PC-3 (cell line): ENCODE measurements at regions not wholly inside any gene's neighbourhood (a gene's known extent, or its start where the extent isn't known, plus 50 kb on each side); places are given as distances from the start of the nearest gene placed in this dataset.

Experiments used
- ATAC-seq: fragments of 200-7000 bp; cut with Tn5 transposase; 2 replicates; pipeline ENCODE4 v1.9.1; 2020; ENCODE audit warnings: mild to moderate bottlenecking, moderate library complexity
- BruUV-seq: library from RNA; stranded (reverse); fragments of 400-500 nt; replicated peaks from 2 replicates; lab custom pipeline; 2021; lab: Mats Ljungman, UMichigan
- CTCF ChIA-PET: fragments of 300-600 bp; sonication (Branson Sonifier 250); formaldehyde crosslinking; loops from one replicate; lab custom pipeline; 2022; ENCODE audit warnings: antibody characterized with exemption; lab: Charles Lee
- POLR2A ChIA-PET: fragments of 300-600 bp; sonication (Branson Sonifier 250); formaldehyde crosslinking; loops from one replicate; lab custom pipeline; 2022; ENCODE audit warnings: antibody characterized with exemption; ENCODE audit not compliant: unreplicated experiment; lab: Charles Lee
- DNase-seq: peaks from one replicate; pipeline ENCODE4 v3.0.0-alpha.2; 2015
- H2AFZ ChIP-seq: fragments of 300-600 bp; sonication (generic); 2 replicates; pipeline ENCODE4 v1.6.0; 2016; ENCODE audit warnings: antibody characterized with exemption, low read length
- H3F3A ChIP-seq: fragments of 300-600 bp; sonication (generic); one replicate; pipeline ENCODE4 v1.6.0; 2017; ENCODE audit warnings: antibody characterized with exemption, low read length, control low read depth, mild to moderate bottlenecking; ENCODE audit not compliant: unreplicated experiment
- H3K27ac ChIP-seq: fragments of 300-600 bp; sonication (generic); 2 replicates; pipeline ENCODE4 v1.5.1; 2016; ENCODE audit warnings: mild to moderate bottlenecking, low read length
- H3K27me3 ChIP-seq: fragments of 300-600 bp; sonication (generic); 2 replicates; pipeline ENCODE4 v1.6.1; 2016; ENCODE audit warnings: low read length, mixed read lengths
- H3K36me3 ChIP-seq: fragments of 300-600 bp; sonication (generic); 2 replicates; pipeline ENCODE4 v1.6.1; 2016; ENCODE audit warnings: low read depth, mixed run types, low read length, mixed read lengths
- H3K4me1 ChIP-seq: fragments of 300-600 bp; sonication (generic); 2 replicates; pipeline ENCODE4 v1.5.1; 2016; ENCODE audit warnings: low read length; ENCODE audit not compliant: insufficient read depth
- H3K4me2 ChIP-seq: fragments of 300-600 bp; sonication (generic); 2 replicates; pipeline ENCODE4 v1.6.0; 2016; ENCODE audit warnings: low read length
- H3K4me3 ChIP-seq: fragments of 300-600 bp; sonication (generic); 2 replicates; pipeline ENCODE4 v1.5.1; 2016; ENCODE audit warnings: mild to moderate bottlenecking, low read length, mixed read lengths
- H3K79me2 ChIP-seq: fragments of 300-600 bp; sonication (generic); 2 replicates; pipeline ENCODE4 v1.6.1; 2017; ENCODE audit warnings: low read length, mixed read lengths
- H3K9ac ChIP-seq: fragments of 300-600 bp; sonication (generic); 2 replicates; pipeline ENCODE4 v1.6.0; 2016; ENCODE audit warnings: mild to moderate bottlenecking, low read length
- H3K9me2 ChIP-seq: fragments of 300-600 bp; sonication (generic); replicated peaks from 2 replicates; pipeline ENCODE4 v1.6.1; 2016; ENCODE audit warnings: mixed run types, low read length, mixed read lengths
- H3K9me3 ChIP-seq: fragments of 300-600 bp; sonication (generic); 2 replicates; pipeline ENCODE4 v1.6.1; 2016; ENCODE audit warnings: low read length, mixed read lengths
- H4K20me1 ChIP-seq: fragments of 300-600 bp; sonication (generic); 2 replicates; pipeline ENCODE4 v1.6.1; 2016; ENCODE audit warnings: low read length, mixed read lengths
- CTCF ChIP-seq: fragments of 300-600 bp; sonication (generic); conservative IDR thresholded peaks from 2 replicates; pipeline ENCODE4 v1.5.1; 2017; ENCODE audit warnings: antibody characterized with exemption, low read depth, mild to moderate bottlenecking, low read length
- EZH2 ChIP-seq: fragments of 300-600 bp; sonication (generic); IDR thresholded peaks from one replicate; pipeline ENCODE4 v1.6.1; 2017; ENCODE audit warnings: antibody characterized with exemption, mild to moderate bottlenecking, low read length; ENCODE audit not compliant: unreplicated experiment
- EZH2phosphoT487 ChIP-seq: fragments of 300-600 bp; sonication (generic); IDR thresholded peaks from 2 replicates; pipeline ENCODE4 v1.6.1; 2018; ENCODE audit warnings: mild to moderate bottlenecking, antibody characterized with exemption, low read length, borderline replicate concordance
- intact Hi-C: fragments of 100-400 bp; cut with micrococcal nuclease; formaldehyde crosslinking; loops from 2 replicates; pipeline ENCODE4 v1.9.0; 2023

GRCh38 chr18:73419531-73419930 is 551.7 kb upstream of the NETO1 start:
- ATAC-seq (no peak), DNase-seq (no peak)
- POLR2A ChIA-PET, result no interaction called here
- CTCF ChIA-PET, result no interaction called here
- Histone ChIP-seq H3K4me3 (no peak overlapping the region), H3K9ac (no peak overlapping the region), H3K4me2 (no peak overlapping the region), H3K36me3 (no peaks in the 10 kb centered on the region), H3K27me3 (no peaks in the 10 kb centered on the region), H3K9me2 (no peaks in the 10 kb centered on the region), H3F3A (no peaks in the 10 kb centered on the region), H2AFZ (no peak overlapping the region), H3K9me3 (no peaks in the 10 kb centered on the region), H3K79me2 (no peaks in the 10 kb centered on the region), H4K20me1 (no peaks in the 10 kb centered on the region), H3K27ac (no peak overlapping the region), H3K4me1 (no peaks in the 10 kb centered on the region)
- intact Hi-C loops, result no loop called here
- no TSS peak for BruUV-seq
- TF ChIP-seq EZH2phosphoT487 (no peak), CTCF (no peak), EZH2 (no peak)

GRCh38 chr18:73414598-73414997 is 546.8 kb upstream of the NETO1 start:
- ATAC-seq, result no peak
- DNase-seq, result no peak
- H3F3A ChIP-seq, result no peaks in the 10 kb centered on the region
- no peak overlapping the region for H3K27ac ChIP-seq
- intact Hi-C loops, result no loop called here
- H3K9me2 ChIP-seq, result no peaks in the 10 kb centered on the region
- H2AFZ ChIP-seq, result no peak overlapping the region
- ChIA-PET CTCF (no interaction called here), POLR2A (no interaction called here)
- no peaks in the 10 kb centered on the region for H3K36me3 ChIP-seq
- no peaks in the 10 kb centered on the region for H3K4me1 ChIP-seq
- no peaks in the 10 kb centered on the region for H3K9me3 ChIP-seq
- no TSS peak for BruUV-seq
- H3K79me2 ChIP-seq, result no peaks in the 10 kb centered on the region
- TF ChIP-seq EZH2, result no peak
- TF ChIP-seq EZH2phosphoT487, result no peak
- TF ChIP-seq CTCF, result no peak
- no peaks in the 10 kb centered on the region for H3K27me3 ChIP-seq
- H4K20me1 ChIP-seq, result no peaks in the 10 kb centered on the region
- H3K4me3 ChIP-seq, result no peak overlapping the region
- no peak overlapping the region for H3K4me2 ChIP-seq
- H3K9ac ChIP-seq, result no peak overlapping the region

- Histone ChIP-seq H4K20me1 (no peaks in the 10 kb centered on the region), H2AFZ (no peak overlapping the region), H3K4me3 (no peak overlapping the region), H3K27ac (no peak overlapping the region), H3F3A (no peaks in the 10 kb centered on the region), H3K9me2 (no peaks in the 10 kb centered on the region), H3K9ac (no peak overlapping the region), H3K9me3 (no peaks in the 10 kb centered on the region), H3K27me3 (no peaks in the 10 kb centered on the region), H3K79me2 (no peaks in the 10 kb centered on the region), H3K36me3 (no peaks in the 10 kb centered on the region), H3K4me2 (no peak overlapping the region), H3K4me1 (no peaks in the 10 kb centered on the region)
- ChIA-PET POLR2A (no interaction called here), CTCF (no interaction called here)
- DNase-seq (no peak), ATAC-seq (no peak)
- intact Hi-C loops, result no loop called here
- no TSS peak for BruUV-seq
- no peak for TF ChIP-seq EZH2
- no peak for TF ChIP-seq CTCF
- no peak for TF ChIP-seq EZH2phosphoT487
Observed at GRCh38 chr18:73414069-73414468, 546.3 kb upstream of the NETO1 start.
